ENCODE measurements at regions not wholly inside any gene's neighbourhood (a gene's known extent, or its start where the extent isn't known, plus 50 kb on each side); places are given as distances from the start of the nearest gene placed in this dataset.

DNA sequence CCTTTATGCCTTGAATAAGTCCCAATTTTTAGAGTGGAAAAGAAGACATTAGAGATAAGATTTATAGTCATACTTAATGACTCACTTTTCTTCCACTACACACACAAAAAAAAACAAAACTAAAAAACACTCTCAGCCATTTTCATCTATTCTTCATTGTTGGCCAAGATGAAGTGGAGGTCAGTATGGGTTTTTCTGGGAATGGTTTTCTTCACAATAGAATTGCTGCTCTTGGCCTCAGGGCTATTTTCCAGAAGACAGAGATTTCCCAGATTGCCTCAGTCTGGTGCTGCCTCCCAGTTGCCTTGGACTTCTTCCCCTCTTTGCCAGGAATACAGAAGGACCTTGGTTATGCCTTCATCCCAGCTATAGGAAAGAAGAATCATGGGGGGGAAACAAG, 463.7 kb downstream of the TMEM232 start:
- TF ChIP-seq, protein P1, sequence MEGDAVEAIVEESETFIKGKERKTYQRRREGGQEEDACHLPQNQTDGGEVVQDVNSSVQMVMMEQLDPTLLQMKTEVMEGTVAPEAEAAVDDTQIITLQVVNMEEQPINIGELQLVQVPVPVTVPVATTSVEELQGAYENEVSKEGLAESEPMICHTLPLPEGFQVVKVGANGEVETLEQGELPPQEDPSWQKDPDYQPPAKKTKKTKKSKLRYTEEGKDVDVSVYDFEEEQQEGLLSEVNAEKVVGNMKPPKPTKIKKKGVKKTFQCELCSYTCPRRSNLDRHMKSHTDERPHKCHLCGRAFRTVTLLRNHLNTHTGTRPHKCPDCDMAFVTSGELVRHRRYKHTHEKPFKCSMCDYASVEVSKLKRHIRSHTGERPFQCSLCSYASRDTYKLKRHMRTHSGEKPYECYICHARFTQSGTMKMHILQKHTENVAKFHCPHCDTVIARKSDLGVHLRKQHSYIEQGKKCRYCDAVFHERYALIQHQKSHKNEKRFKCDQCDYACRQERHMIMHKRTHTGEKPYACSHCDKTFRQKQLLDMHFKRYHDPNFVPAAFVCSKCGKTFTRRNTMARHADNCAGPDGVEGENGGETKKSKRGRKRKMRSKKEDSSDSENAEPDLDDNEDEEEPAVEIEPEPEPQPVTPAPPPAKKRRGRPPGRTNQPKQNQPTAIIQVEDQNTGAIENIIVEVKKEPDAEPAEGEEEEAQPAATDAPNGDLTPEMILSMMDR (IDR thresholded peaks at IDR 0.05), result no peak
- no peak for TF ChIP-seq POLR2A (IDR thresholded peaks at IDR 0.05)
- peak in 1 of 7 donors; percentile 13 for DNase-seq
- Histone ChIP-seq H3K27ac (peak overlapping the region in 1 of 5 donors; percentile 19), H3K27me3 (no peaks in the 10 kb centered on the region), H3K36me3 (replicated peaks in 1 of 2) (no peaks in the 10 kb centered on the region), H3K4me3 (no peak overlapping the region), H3K9me3 (replicated peaks in 1 of 3) (no peaks in the 10 kb centered on the region), H3K4me1 (replicated peaks in 1 of 2) (peaks cover 0 to 6% of the 10 kb centered on the region in 2 donors)
- intact Hi-C loops (cut with DNase I), result no loop called here

GRCh38 chr5:110264661-110265060, 461.8 kb downstream of the TMEM232 start:
- intact Hi-C loops (cut with DNase I), result no loop called here
- Histone ChIP-seq H3K27ac (no peak overlapping the region), H3K27me3 (no peaks in the 10 kb centered on the region), H3K4me1 (replicated peaks in 1 of 2) (peaks cover 0 to 6% of the 10 kb centered on the region in 2 donors), H3K36me3 (replicated peaks in 1 of 2) (no peaks in the 10 kb centered on the region), H3K4me3 (no peak overlapping the region), H3K9me3 (replicated peaks in 1 of 3) (no peaks in the 10 kb centered on the region)
- 67 to 77% (median 75%) methylated on average over 1 of the region's 1 CpG for WGBS, 4 donors
- TF ChIP-seq, protein P1 (IDR thresholded peaks at IDR 0.05), result no peak
- DNase-seq, result no peak

DNA sequence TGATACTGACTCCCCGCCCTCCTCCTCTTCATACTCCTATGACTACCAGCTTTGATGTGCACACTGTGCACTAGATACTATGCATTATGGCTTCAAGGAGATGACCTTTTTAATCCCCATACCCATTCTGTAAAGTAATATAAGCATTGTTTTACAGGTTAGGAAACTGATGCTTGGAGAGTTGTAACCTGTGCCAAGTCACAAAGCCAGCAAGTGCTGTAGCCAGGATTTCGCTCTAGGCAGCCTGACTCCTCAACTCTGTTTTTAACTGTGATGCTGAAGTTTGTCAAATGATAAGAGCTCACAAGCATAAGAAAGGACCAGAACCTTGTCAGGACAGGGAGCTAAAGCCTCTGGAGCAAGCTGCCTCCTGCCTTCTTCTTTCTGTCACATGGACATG, 461.3 kb downstream of the TMEM232 start:
- H3K27ac ChIP-seq, result no peak overlapping the region
- H3K27me3 ChIP-seq, result no peaks in the 10 kb centered on the region
- 83 to 98% (median 93%) methylated on average over 2 of the region's 2 CpGs for WGBS, 4 donors
- intact Hi-C loops (cut with DNase I), result no loop called here
- H3K9me3 ChIP-seq (replicated peaks in 1 of 3), result no peaks in the 10 kb centered on the region
- TF ChIP-seq POLR2A (IDR thresholded peaks at IDR 0.05), result no peak
- TF ChIP-seq, protein P1 (IDR thresholded peaks at IDR 0.05), result no peak
- H3K4me3 ChIP-seq, result no peak overlapping the region
- no peaks in the 10 kb centered on the region for H3K36me3 ChIP-seq (replicated peaks in 1 of 2)
- peaks cover 0 to 6% of the 10 kb centered on the region in 2 donors for H3K4me1 ChIP-seq (replicated peaks in 1 of 2)
- DNase-seq, result no peak

- TF ChIP-seq, protein P1 (IDR thresholded peaks at IDR 0.05), result no peak
- no peak for TF ChIP-seq POLR2A (IDR thresholded peaks at IDR 0.05)
- intact Hi-C loops (cut with DNase I), result no loop called here
- H3K36me3 ChIP-seq (replicated peaks in 1 of 2), result no peaks in the 10 kb centered on the region
- no peak overlapping the region for H3K4me3 ChIP-seq
- H3K27me3 ChIP-seq, result no peaks in the 10 kb centered on the region
- H3K9me3 ChIP-seq (replicated peaks in 1 of 3), result no peaks in the 10 kb centered on the region
- H3K27ac ChIP-seq, result no peak overlapping the region
- H3K4me1 ChIP-seq (replicated peaks in 1 of 2), result no peaks in the 10 kb centered on the region
- 85 to 96% (median 94%) methylated on average over 9 of the region's 9 CpGs for WGBS, 4 donors
- DNase-seq, result no peak
Measured at GRCh38 chr5:110267714-110268113, 458.8 kb downstream of the TMEM232 start.

Measured in adrenal gland (tissue), 9 donors.